ENCODE measurements at regions not wholly inside any gene's neighbourhood (a gene's known extent, or its start where the extent isn't known, plus 50 kb on each side); places are given as distances from the start of the nearest gene placed in this dataset.

DNA sequence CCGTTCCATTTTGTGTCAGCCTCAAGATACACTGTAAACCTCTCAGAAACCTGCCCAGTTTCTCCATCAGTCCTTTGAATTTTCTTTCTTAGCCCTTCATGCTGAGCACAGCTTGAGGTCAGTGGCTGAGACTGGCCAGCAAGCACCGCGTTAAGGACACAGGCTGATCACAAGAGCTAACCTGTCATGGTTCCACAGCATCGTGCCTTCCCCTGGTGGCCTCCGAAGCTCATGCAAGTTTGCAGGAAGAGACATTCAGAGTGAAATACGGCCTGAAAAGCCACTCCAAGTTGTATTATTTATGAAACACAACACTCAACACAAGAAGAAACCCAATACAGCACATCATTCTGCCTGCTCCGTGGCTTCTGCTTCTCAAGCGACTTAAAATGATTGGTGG is 57.0 kb upstream of the PFKP start:
- intact Hi-C loops (cut with DNase I; ENCODE audit: low total_unique reads): no loop called here
- WGBS, 5 donors: 63 to 79% (median 71%) methylated on average over 8 of the region's 8 CpGs

DNA sequence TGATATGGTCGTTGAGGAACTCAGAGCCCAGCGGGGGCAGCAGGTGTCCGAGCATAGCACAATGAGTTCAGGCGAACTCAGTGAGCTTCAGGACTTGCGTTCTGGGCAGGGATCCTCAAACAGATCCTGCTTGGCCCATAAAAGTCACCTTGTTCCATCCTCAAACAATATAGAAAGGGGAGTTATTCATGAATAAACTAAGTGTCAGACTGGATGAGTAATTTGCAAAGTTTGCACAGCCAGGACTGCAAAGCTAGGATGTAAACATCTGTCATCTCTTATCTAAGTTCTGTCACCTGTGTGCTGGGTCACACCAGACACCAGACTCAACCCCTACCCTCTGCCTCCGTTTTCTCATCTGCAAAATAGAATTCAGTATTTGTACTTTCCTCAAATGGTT is 58.0 kb upstream of the PFKP start:
- TF ChIP-seq CTCF (IDR thresholded peaks at IDR 0.05 in 8 of 11, conservative IDR thresholded peaks at IDR 0.05 in 3 of 11) (no peak), POLR2A (IDR thresholded peaks at IDR 0.05) (no peak), POLR2AphosphoS5 (IDR thresholded peaks at IDR 0.05) (no peak)
- no peak overlapping the region for H3K4me3 ChIP-seq
- DNase-seq: no peak
- peaks cover 0 to 9% (median 0%) of the 10 kb centered on the region in 8 donors for H3K9me3 ChIP-seq
- 40 to 57% (median 50%) methylated on average over 6 of the region's 6 CpGs for WGBS, 5 donors
- intact Hi-C loops (cut with DNase I; ENCODE audit: low total_unique reads): no loop called here
- peaks cover 0 to 13% (median 3%) of the 10 kb centered on the region in 6 donors for H3K4me1 ChIP-seq
- H3K27me3 ChIP-seq (replicated peaks in 1 of 7): peaks cover 0 to 66% (median 0%) of the 10 kb centered on the region in 7 donors
- no peaks in the 10 kb centered on the region for H3K36me3 ChIP-seq
- H3K27ac ChIP-seq: no peak overlapping the region

More for the DNA sequence above, 57.0 kb upstream of the PFKP start:
- Histone ChIP-seq H3K27ac (no peak overlapping the region), H3K9me3 (peaks cover 0 to 9% (median 0%) of the 10 kb centered on the region in 8 donors), H3K27me3 (replicated peaks in 1 of 7) (peaks cover 0 to 75% (median 0%) of the 10 kb centered on the region in 7 donors), H3K4me3 (no peak overlapping the region), H3K4me1 (peaks cover 0 to 13% (median 3%) of the 10 kb centered on the region in 6 donors), H3K36me3 (no peaks in the 10 kb centered on the region)
- TF ChIP-seq POLR2AphosphoS5 (IDR thresholded peaks at IDR 0.05): no peak
- no peak for TF ChIP-seq CTCF (IDR thresholded peaks at IDR 0.05 in 8 of 11, conservative IDR thresholded peaks at IDR 0.05 in 3 of 11)
- no peak for TF ChIP-seq POLR2A (IDR thresholded peaks at IDR 0.05)
- DNase-seq: no peak

DNA sequence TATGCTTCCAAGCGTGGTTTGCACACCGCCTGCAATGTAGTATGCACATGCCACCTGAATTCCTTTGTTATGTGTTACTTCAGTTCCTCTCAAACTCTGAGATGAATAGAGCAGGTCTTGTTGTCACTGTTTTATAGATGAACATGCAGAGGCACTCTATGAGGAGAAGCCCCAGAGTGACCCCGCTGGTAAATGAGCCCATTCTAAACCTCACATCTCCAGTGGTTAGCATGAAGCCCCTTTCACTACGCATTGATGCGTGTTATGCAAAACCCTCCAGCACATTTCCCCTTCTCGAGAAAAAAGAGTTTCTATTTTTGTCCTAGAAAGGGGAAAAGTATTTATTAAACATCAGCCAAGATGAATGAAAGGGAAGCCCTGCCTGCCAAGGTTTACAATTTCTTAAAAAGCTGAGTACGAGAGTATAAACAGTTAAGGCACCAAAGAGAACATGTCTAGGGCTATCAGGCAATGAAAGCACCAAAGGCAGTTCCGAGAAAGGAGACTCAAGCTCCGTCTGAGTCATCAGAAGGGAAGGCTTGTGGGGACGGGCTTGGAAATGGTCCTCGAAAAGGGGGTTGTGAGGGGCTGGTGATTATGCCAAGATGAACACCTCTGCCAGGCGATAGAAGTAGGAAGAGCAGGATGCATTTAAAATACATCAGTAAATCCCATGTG is 58.7 kb upstream of the PFKP start:
- H3K27me3 ChIP-seq (replicated peaks in 1 of 7): peaks cover 0 to 63% (median 0%) of the 10 kb centered on the region in 7 donors

More for the DNA sequence above, 58.7 kb upstream of the PFKP start:
- 30 to 36% (median 32%) methylated on average over 12 of the region's 12 CpGs for WGBS, 5 donors
- Histone ChIP-seq H3K4me1 (peaks cover 0 to 13% (median 3%) of the 10 kb centered on the region in 6 donors), H3K36me3 (no peaks in the 10 kb centered on the region), H3K27ac (no peak overlapping the region), H3K4me3 (no peak overlapping the region), H3K9me3 (peaks cover 0 to 9% (median 0%) of the 10 kb centered on the region in 8 donors)
- intact Hi-C loops (cut with DNase I; ENCODE audit: low total_unique reads): no loop called here
- TF ChIP-seq POLR2AphosphoS5 (IDR thresholded peaks at IDR 0.05): no peak
- TF ChIP-seq POLR2A (IDR thresholded peaks at IDR 0.05): no peak
- no peak for TF ChIP-seq CTCF (IDR thresholded peaks at IDR 0.05 in 8 of 11, conservative IDR thresholded peaks at IDR 0.05 in 3 of 11)
- no peak for DNase-seq

All from spleen (tissue), 11 donors.